ENCODE measurements at regions not wholly inside any gene's neighbourhood (a gene's known extent, or its start where the extent isn't known, plus 50 kb on each side); places are given as distances from the start of the nearest gene placed in this dataset.

- TF ChIP-seq CTCF (IDR thresholded peaks at IDR 0.05) = no peak
- no peak for TF ChIP-seq POLR2A (IDR thresholded peaks at IDR 0.05)
These were observed 237.6 kb upstream of the RGMB start for GRCh38 chr5:98535901-98536300.

All from uterus (tissue), 2 donors.